Mammary epithelial cell (primary cell): ENCODE measurements at regions not wholly inside any gene's neighbourhood (a gene's known extent, or its start where the extent isn't known, plus 50 kb on each side); places are given as distances from the start of the nearest gene placed in this dataset.

Experiments used
- CTCF ChIP-seq, 2 donors: IDR thresholded peaks in 1 of 2; conservative IDR thresholded peaks in 1 of 2; 2 replicates each; pipeline ENCODE4 v1.5.1; 2011 to 2012; ENCODE audit warnings: inconsistent platforms in 2 of 2, low read length in 2 of 2, mild to moderate bottlenecking in 2 of 2, control low read depth in 1 of 2, low read depth in 1 of 2; ENCODE audit not compliant: insufficient read depth in 1 of 2; ENCODE audit errors: extremely low read depth in 1 of 2
- EZH2 ChIP-seq: IDR thresholded peaks from 2 replicates; pipeline ENCODE4 v1.6.1; 2012; ENCODE audit warnings: low read length, inconsistent platforms, borderline replicate concordance

DNA sequence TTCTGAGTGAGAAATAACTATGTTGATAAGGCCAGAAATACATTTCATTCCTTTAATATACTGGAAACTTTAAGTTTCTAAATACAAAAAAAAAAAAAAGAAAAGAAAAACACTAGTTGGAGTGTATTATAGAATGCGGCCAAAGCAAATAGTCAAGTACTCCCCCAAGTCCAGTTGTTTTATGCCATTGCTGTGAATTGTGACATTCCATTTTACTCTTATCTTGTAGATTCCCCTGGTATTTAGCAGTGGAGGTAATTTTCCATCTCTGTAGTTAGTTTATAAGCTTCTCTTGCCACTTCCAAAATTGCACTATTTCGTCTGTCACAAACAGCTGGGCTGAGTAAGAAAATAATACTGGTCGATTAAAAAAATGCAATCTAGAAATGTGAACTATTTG lies 426.0 kb downstream of the PCDH18 start:
- TF ChIP-seq CTCF (conservative IDR thresholded peaks at IDR 0.05 in 1 of 2, IDR thresholded peaks at IDR 0.05 in 1 of 2; ENCODE audit: extremely low read depth in 1 of 2, insufficient read depth in 1 of 2, low read depth in 1 of 2, low read length in 2 of 2) (no peak), EZH2 (no peak)
